ENCODE measurements at regions not wholly inside any gene's neighbourhood (a gene's known extent, or its start where the extent isn't known, plus 50 kb on each side); places are given as distances from the start of the nearest gene placed in this dataset.

- TF ChIP-seq SREBF1 (IDR thresholded peaks at IDR 0.05; ENCODE audit: borderline replicate concordance, low read depth, low read length) (0 out of 2 replicates have a peak, but pooled peaks have one; percentile 64), CTCFL (IDR thresholded peaks at IDR 0.05; ENCODE audit: borderline replicate concordance, insufficient read depth, low read depth, low read length, poor library complexity, severe bottlenecking) (peak; percentile 18), RB1 (IDR thresholded peaks at IDR 0.05; ENCODE audit: low read depth) (peak; percentile 62), MYC (IDR thresholded peaks at IDR 0.05; ENCODE audit: low read depth, low read length) (peak; percentile 44; the same call in 1 of the 2 replicates), MYC (CRISPR knock-in tag; IDR thresholded peaks at IDR 0.05; ENCODE audit: borderline replicate concordance, low read depth) (no peak), KLF1 (tag; IDR thresholded peaks at IDR 0.05) (0 out of 2 replicates have a peak, but pooled peaks have one; percentile 42), ZNF263 (CRISPR knock-in tag; IDR thresholded peaks at IDR 0.05; ENCODE audit: borderline replicate concordance) (peak; percentile 62), EZH2 (IDR thresholded peaks at IDR 0.05; ENCODE audit: borderline replicate concordance, low read depth, low read length) (no peak), STAG1 (CRISPR knock-in tag; IDR thresholded peaks at IDR 0.05; ENCODE audit: borderline replicate concordance) (peak; percentile 91), ZBTB1 (CRISPR knock-in tag; IDR thresholded peaks at IDR 0.05; ENCODE audit: borderline replicate concordance, low read depth) (no peak), MAZ (CRISPR knock-in tag; conservative IDR thresholded peaks at IDR 0.05 in 1 of 2, IDR thresholded peaks at IDR 0.05 in 1 of 2) (peak; percentile 45 to 52; a peak in 2 of 4 replicates), CBX8 (IDR thresholded peaks at IDR 0.05; ENCODE audit: borderline replicate concordance, extremely low read depth, low read depth, low read length, poor library complexity, severe bottlenecking) (no peak), PTTG1 (tag; IDR thresholded peaks at IDR 0.05; ENCODE audit: low read depth) (no peak), BHLHE40 (IDR thresholded peaks at IDR 0.05; ENCODE audit: low read length) (0 out of 2 replicates have a peak, but pooled peaks have one; percentile 11), ZNF583 (CRISPR knock-in tag; IDR thresholded peaks at IDR 0.05) (0 out of 2 replicates have a peak, but pooled peaks have one; percentile 29), WHSC1 (IDR thresholded peaks at IDR 0.05; ENCODE audit: low read length) (no peak), CTCF (IDR thresholded peaks at IDR 0.05 in 2 of 3, conservative IDR thresholded peaks at IDR 0.05 in 1 of 3; ENCODE audit: insufficient read depth in 2 of 3, low read depth in 1 of 3, low read length in 3 of 3) (peak; percentile 88 to 89 (median 89)), ARID3B (CRISPR knock-in tag; IDR thresholded peaks at IDR 0.05; ENCODE audit: borderline replicate concordance) (0 out of 2 replicates have a peak, but pooled peaks have one; percentile 46), L3MBTL2 (IDR thresholded peaks at IDR 0.05) (peak; percentile 28; the same call in 1 of the 2 replicates)
Measured at GRCh38 chr20:51306521-51307358, 235.8 kb downstream of the NFATC2 start (continued).

Measured in K562 (cell line).